ENCODE measurements at regions not wholly inside any gene's neighbourhood (a gene's known extent, or its start where the extent isn't known, plus 50 kb on each side); places are given as distances from the start of the nearest gene placed in this dataset.

- Histone ChIP-seq H3K36me3 (ENCODE audit: insufficient read depth, low read length) (no peaks in the 10 kb centered on the region), H3F3A (ENCODE audit: insufficient read depth, low read length, poor library complexity, severe bottlenecking) (no peaks in the 10 kb centered on the region), H3K27me3 (ENCODE audit: insufficient read depth, low read depth, low read length) (no peaks in the 10 kb centered on the region), H3K79me2 (replicated peaks; ENCODE audit: insufficient read depth, low read length) (no peaks in the 10 kb centered on the region), H2AFZ (ENCODE audit: low read depth, low read length) (no peak overlapping the region), H3K9ac (ENCODE audit: low read length) (no peak overlapping the region), H3K27ac (ENCODE audit: low read length) (no peak overlapping the region), H4K20me1 (ENCODE audit: insufficient read depth) (no peaks in the 10 kb centered on the region), H3K9me3 (ENCODE audit: low read length) (no peaks in the 10 kb centered on the region), H3K4me3 (ENCODE audit: low read length) (no peak overlapping the region), H3K9me2 (ENCODE audit: insufficient read depth, low read length) (no peaks in the 10 kb centered on the region), H3K4me2 (ENCODE audit: low read length) (no peak overlapping the region)
- TF ChIP-seq EP300 (conservative IDR thresholded peaks at IDR 0.05; ENCODE audit: poor library complexity, severe bottlenecking), result no peak
- TF ChIP-seq POLR2AphosphoS5 (IDR thresholded peaks at IDR 0.05), result no peak
- no peak for TF ChIP-seq SMC3 (conservative IDR thresholded peaks at IDR 0.05; ENCODE audit: poor library complexity)
- no peak for TF ChIP-seq EZH2 (IDR thresholded peaks at IDR 0.05; ENCODE audit: borderline replicate concordance, insufficient read depth, low read length, poor library complexity, severe bottlenecking)
- no peak for TF ChIP-seq MXI1 (conservative IDR thresholded peaks at IDR 0.05; ENCODE audit: poor library complexity, severe bottlenecking)
- TF ChIP-seq REST (IDR thresholded peaks at IDR 0.05; ENCODE audit: borderline replicate concordance), result no peak
- TF ChIP-seq RAD21 (conservative IDR thresholded peaks at IDR 0.05), result no peak
- no peak for TF ChIP-seq CTCF (IDR thresholded peaks at IDR 0.05; ENCODE audit: poor library complexity, severe bottlenecking)
- no peak for TF ChIP-seq TAF1 (IDR thresholded peaks at IDR 0.05; ENCODE audit: low read depth)
These were observed 84.6 kb upstream of the KLF13 start for GRCh38 chr15:31241888-31242522.

- Histone ChIP-seq H2AFZ (ENCODE audit: low read depth, low read length) (no peak overlapping the region), H3K9me2 (ENCODE audit: insufficient read depth, low read length) (no peaks in the 10 kb centered on the region), H4K20me1 (ENCODE audit: insufficient read depth) (no peaks in the 10 kb centered on the region), H3K27me3 (ENCODE audit: insufficient read depth, low read depth, low read length) (no peaks in the 10 kb centered on the region), H3K4me2 (ENCODE audit: low read length) (no peak overlapping the region), H3K36me3 (ENCODE audit: insufficient read depth, low read length) (no peaks in the 10 kb centered on the region), H3K4me3 (ENCODE audit: low read length) (no peak overlapping the region), H3F3A (ENCODE audit: insufficient read depth, low read length, poor library complexity, severe bottlenecking) (no peaks in the 10 kb centered on the region), H3K9ac (ENCODE audit: low read length) (no peak overlapping the region), H3K27ac (ENCODE audit: low read length) (no peak overlapping the region), H3K79me2 (replicated peaks; ENCODE audit: insufficient read depth, low read length) (no peaks in the 10 kb centered on the region), H3K9me3 (ENCODE audit: low read length) (no peaks in the 10 kb centered on the region)
- TF ChIP-seq EZH2 (IDR thresholded peaks at IDR 0.05; ENCODE audit: borderline replicate concordance, insufficient read depth, low read length, poor library complexity, severe bottlenecking) (no peak), TAF1 (IDR thresholded peaks at IDR 0.05; ENCODE audit: low read depth) (no peak), REST (IDR thresholded peaks at IDR 0.05; ENCODE audit: borderline replicate concordance) (no peak), MXI1 (conservative IDR thresholded peaks at IDR 0.05; ENCODE audit: poor library complexity, severe bottlenecking) (no peak), EP300 (conservative IDR thresholded peaks at IDR 0.05; ENCODE audit: poor library complexity, severe bottlenecking) (no peak), CTCF (IDR thresholded peaks at IDR 0.05; ENCODE audit: poor library complexity, severe bottlenecking) (no peak), POLR2AphosphoS5 (IDR thresholded peaks at IDR 0.05) (no peak), SMC3 (conservative IDR thresholded peaks at IDR 0.05; ENCODE audit: poor library complexity) (no peak), RAD21 (conservative IDR thresholded peaks at IDR 0.05) (no peak)
These were observed 82.7 kb upstream of the KLF13 start for GRCh38 chr15:31243895-31244294.
